GM23338 (cell line): ENCODE measurements at regions not wholly inside any gene's neighbourhood (a gene's known extent, or its start where the extent isn't known, plus 50 kb on each side); places are given as distances from the start of the nearest gene placed in this dataset.

Source experiments
- ATAC-seq: fragments of 200-7000 bp; cut with Tn5 transposase; 3 replicates; pipeline ENCODE4 v1.9.1; 2020
- DNase-seq: peaks from one replicate; pipeline ENCODE4 v3.0.0-alpha.2; 2015; ENCODE audit warnings: low spot score
- H2AFZ ChIP-seq: fragments of 200-600 bp; sonication (generic); 2 replicates; pipeline ENCODE4 v1.8.0; 2016; ENCODE audit warnings: antibody characterized with exemption, mild to moderate bottlenecking, moderate library complexity
- H3F3A ChIP-seq: fragments of 200-600 bp; sonication (generic); replicated peaks from 2 replicates; pipeline ENCODE4 v1.8.0; 2017; ENCODE audit warnings: antibody characterized with exemption, mixed run types, low read depth
- H3K27ac ChIP-seq: fragments of 200-600 bp; sonication (generic); 2 replicates; pipeline ENCODE4 v1.6.1; 2016; ENCODE audit warnings: low read depth
- H3K27me3 ChIP-seq: fragments of 200-600 bp; sonication (generic); 2 replicates; pipeline ENCODE4 v1.8.0; 2016; ENCODE audit warnings: mild to moderate bottlenecking, mixed run types, moderate library complexity; ENCODE audit not compliant: insufficient read depth
- H3K36me3 ChIP-seq: fragments of 200-600 bp; sonication (generic); 2 replicates; pipeline ENCODE4 v1.8.0; 2016; ENCODE audit warnings: mild to moderate bottlenecking; ENCODE audit not compliant: insufficient read depth
- H3K4me1 ChIP-seq: fragments of 200-600 bp; sonication (generic); 2 replicates; pipeline ENCODE4 v1.8.0; 2016; ENCODE audit warnings: mild to moderate bottlenecking, moderate library complexity; ENCODE audit not compliant: insufficient read depth
- H3K4me2 ChIP-seq: fragments of 200-600 bp; sonication (generic); 2 replicates; pipeline ENCODE4 v1.7.1; 2017; ENCODE audit warnings: mixed run types
- H3K4me3 ChIP-seq: fragments of 200-600 bp; sonication (generic); 2 replicates; pipeline ENCODE4 v1.6.1; 2016; ENCODE audit warnings: mixed run types
- H3K79me2 ChIP-seq: fragments of 200-600 bp; sonication (generic); replicated peaks from 2 replicates; pipeline ENCODE4 v1.8.0; 2017; ENCODE audit warnings: mild to moderate bottlenecking; ENCODE audit not compliant: insufficient read depth
- H3K9me2 ChIP-seq: fragments of 200-600 bp; sonication (generic); 2 replicates; pipeline ENCODE4 v1.8.0; 2017; ENCODE audit not compliant: insufficient read depth
- H4K20me1 ChIP-seq: fragments of 200-600 bp; sonication (generic); replicated peaks from 2 replicates; pipeline ENCODE4 v1.8.0; 2017; ENCODE audit warnings: mild to moderate bottlenecking; ENCODE audit not compliant: insufficient read depth
- H3K27ac Mint-ChIP-seq: 2 replicates; pipeline ENCODE4 v1.8.0; 2020; ENCODE audit warnings: inconsistent platforms, mild to moderate bottlenecking, moderate library complexity, mixed read lengths
- H3K27me3 Mint-ChIP-seq: 3 replicates; pipeline ENCODE4 v1.8.0; 2022; ENCODE audit warnings: low read depth, mild to moderate bottlenecking, moderate library complexity, mixed read lengths, inconsistent platforms; ENCODE audit not compliant: insufficient read depth, poor library complexity
- H3K36me3 Mint-ChIP-seq: 3 replicates; pipeline ENCODE4 v1.8.0; 2021; ENCODE audit warnings: low read depth, mild to moderate bottlenecking, inconsistent platforms, moderate library complexity, mixed read lengths
- H3K4me1 Mint-ChIP-seq: 3 replicates; pipeline ENCODE4 v1.8.0; 2020; ENCODE audit warnings: mild to moderate bottlenecking, inconsistent platforms, mixed read lengths
- H3K4me3 Mint-ChIP-seq: 3 replicates; pipeline ENCODE4 v1.8.0; 2021; ENCODE audit warnings: moderate library complexity, mild to moderate bottlenecking, inconsistent platforms, mixed read lengths
- H3K9me3 Mint-ChIP-seq: 3 replicates; pipeline ENCODE4 v1.8.0; 2020; ENCODE audit warnings: moderate library complexity, mild to moderate bottlenecking, inconsistent platforms, mixed read lengths
- CREB1 ChIP-seq: fragments of 250-450 bp; sonication (Bioruptor Pico); IDR thresholded peaks from 2 replicates; pipeline ENCODE4 v1.5.0; 2020; ENCODE audit warnings: low read depth, mild to moderate bottlenecking, moderate library complexity
- CTCF ChIP-seq, 2 experiments: fragments of 200-600 bp in 1 of 2; sonication (generic) in 1 of 2; conservative IDR thresholded peaks; 2 replicates each; pipeline versions ENCODE4 v1.5.1 to v1.6.1; 2016 to 2017; ENCODE audit warnings: antibody characterized with exemption in 2 of 2, low read depth in 2 of 2, mild to moderate bottlenecking in 2 of 2, moderate library complexity in 1 of 2
- ETS1 ChIP-seq: IDR thresholded peaks from 2 replicates; pipeline ENCODE4 v1.6.1; 2016; ENCODE audit warnings: antibody characterized with exemption
- EZH2 ChIP-seq: fragments of 200-600 bp; sonication (generic); IDR thresholded peaks from one replicate; pipeline ENCODE4 v1.8.0; 2017; ENCODE audit warnings: antibody characterized with exemption, mild to moderate bottlenecking, low read depth; ENCODE audit not compliant: unreplicated experiment
- EZH2phosphoT487 ChIP-seq: fragments of 200-600 bp; sonication (generic); IDR thresholded peaks from one replicate; pipeline ENCODE4 v1.8.1; 2018; ENCODE audit warnings: antibody characterized with exemption; ENCODE audit not compliant: unreplicated experiment
- JUNB ChIP-seq: IDR thresholded peaks from one replicate; pipeline ENCODE4 v1.6.1; 2016; ENCODE audit warnings: antibody characterized with exemption; ENCODE audit not compliant: unreplicated experiment
- NANOG ChIP-seq: IDR thresholded peaks from 2 replicates; pipeline ENCODE4 v1.6.1; 2016; ENCODE audit warnings: antibody characterized with exemption, borderline replicate concordance
- POLR2AphosphoS5 ChIP-seq: IDR thresholded peaks from 2 replicates; pipeline ENCODE4 v1.6.1; 2016; ENCODE audit warnings: antibody characterized with exemption, low read depth
- REST ChIP-seq: IDR thresholded peaks from one replicate; pipeline ENCODE4 v1.6.1; 2018; ENCODE audit warnings: antibody characterized with exemption; ENCODE audit not compliant: unreplicated experiment
- STAT1 ChIP-seq: IDR thresholded peaks from one replicate; pipeline ENCODE4 v1.6.1; 2016; ENCODE audit warnings: antibody characterized with exemption; ENCODE audit not compliant: unreplicated experiment
- ZNF114 ChIP-seq: fragments of 250-450 bp; sonication (Bioruptor Pico); IDR thresholded peaks from 2 replicates; pipeline ENCODE4 v1.5.0; 2020; ENCODE audit warnings: mild to moderate bottlenecking, moderate library complexity
- ZNF331 ChIP-seq: fragments of 250-450 bp; sonication (Bioruptor Pico); IDR thresholded peaks from 2 replicates; pipeline ENCODE4 v1.5.0; 2020; ENCODE audit warnings: low read depth, mild to moderate bottlenecking, moderate library complexity
- TF ChIP-seq, protein P1 (sequence below): fragments of 250-450 bp; sonication (Bioruptor Pico); IDR thresholded peaks from 2 replicates; pipeline ENCODE4 v1.5.0; 2020; ENCODE audit warnings: mild to moderate bottlenecking, moderate library complexity

DNA sequence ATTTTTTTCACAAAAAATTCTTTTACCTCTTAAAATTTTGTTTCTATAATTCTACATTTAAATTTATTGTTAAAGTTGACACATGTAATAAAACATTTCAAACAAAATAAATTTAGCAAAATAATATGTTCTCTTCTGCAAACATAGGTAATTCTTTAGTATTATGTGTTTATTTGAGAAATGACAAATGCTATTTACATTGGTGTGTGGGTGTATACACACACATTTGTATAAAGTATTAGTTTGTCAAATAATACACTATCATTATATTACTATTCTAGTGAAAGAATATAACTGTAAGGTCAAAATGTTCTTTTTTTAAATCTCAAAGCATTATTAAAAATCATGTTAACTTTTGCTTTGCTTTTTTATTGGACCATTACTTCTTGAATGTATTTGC lies 1370.6 kb downstream of the SI start:
- H3K27ac Mint-ChIP-seq = no peak overlapping the region
- Histone ChIP-seq H3K36me3 (no peaks in the 10 kb centered on the region), H3K4me3 (no peak overlapping the region), H3F3A (no peaks in the 10 kb centered on the region), H2AFZ (no peak overlapping the region), H3K27me3 (no peaks in the 10 kb centered on the region), H3K4me2 (no peak overlapping the region), H3K4me1 (no peaks in the 10 kb centered on the region), H4K20me1 (no peaks in the 10 kb centered on the region), H3K27ac (no peak overlapping the region), H3K9me2 (no peaks in the 10 kb centered on the region; the same call in 1 of the 2 replicates), H3K79me2 (no peaks in the 10 kb centered on the region)
- H3K9me3 Mint-ChIP-seq = no peaks in the 10 kb centered on the region
- ATAC-seq (no peak), DNase-seq (no peak)
- no peak overlapping the region for H3K4me3 Mint-ChIP-seq
- no peaks in the 10 kb centered on the region for H3K36me3 Mint-ChIP-seq
- H3K4me1 Mint-ChIP-seq = no peaks in the 10 kb centered on the region
- H3K27me3 Mint-ChIP-seq = no peaks in the 10 kb centered on the region
- TF ChIP-seq EZH2 = no peak
- no peak for TF ChIP-seq JUNB
- TF ChIP-seq ZNF331 (CRISPR knock-in tag) = no peak
- TF ChIP-seq CREB1 (CRISPR knock-in tag) = no peak
- TF ChIP-seq POLR2AphosphoS5 = no peak
- TF ChIP-seq, protein P1, sequence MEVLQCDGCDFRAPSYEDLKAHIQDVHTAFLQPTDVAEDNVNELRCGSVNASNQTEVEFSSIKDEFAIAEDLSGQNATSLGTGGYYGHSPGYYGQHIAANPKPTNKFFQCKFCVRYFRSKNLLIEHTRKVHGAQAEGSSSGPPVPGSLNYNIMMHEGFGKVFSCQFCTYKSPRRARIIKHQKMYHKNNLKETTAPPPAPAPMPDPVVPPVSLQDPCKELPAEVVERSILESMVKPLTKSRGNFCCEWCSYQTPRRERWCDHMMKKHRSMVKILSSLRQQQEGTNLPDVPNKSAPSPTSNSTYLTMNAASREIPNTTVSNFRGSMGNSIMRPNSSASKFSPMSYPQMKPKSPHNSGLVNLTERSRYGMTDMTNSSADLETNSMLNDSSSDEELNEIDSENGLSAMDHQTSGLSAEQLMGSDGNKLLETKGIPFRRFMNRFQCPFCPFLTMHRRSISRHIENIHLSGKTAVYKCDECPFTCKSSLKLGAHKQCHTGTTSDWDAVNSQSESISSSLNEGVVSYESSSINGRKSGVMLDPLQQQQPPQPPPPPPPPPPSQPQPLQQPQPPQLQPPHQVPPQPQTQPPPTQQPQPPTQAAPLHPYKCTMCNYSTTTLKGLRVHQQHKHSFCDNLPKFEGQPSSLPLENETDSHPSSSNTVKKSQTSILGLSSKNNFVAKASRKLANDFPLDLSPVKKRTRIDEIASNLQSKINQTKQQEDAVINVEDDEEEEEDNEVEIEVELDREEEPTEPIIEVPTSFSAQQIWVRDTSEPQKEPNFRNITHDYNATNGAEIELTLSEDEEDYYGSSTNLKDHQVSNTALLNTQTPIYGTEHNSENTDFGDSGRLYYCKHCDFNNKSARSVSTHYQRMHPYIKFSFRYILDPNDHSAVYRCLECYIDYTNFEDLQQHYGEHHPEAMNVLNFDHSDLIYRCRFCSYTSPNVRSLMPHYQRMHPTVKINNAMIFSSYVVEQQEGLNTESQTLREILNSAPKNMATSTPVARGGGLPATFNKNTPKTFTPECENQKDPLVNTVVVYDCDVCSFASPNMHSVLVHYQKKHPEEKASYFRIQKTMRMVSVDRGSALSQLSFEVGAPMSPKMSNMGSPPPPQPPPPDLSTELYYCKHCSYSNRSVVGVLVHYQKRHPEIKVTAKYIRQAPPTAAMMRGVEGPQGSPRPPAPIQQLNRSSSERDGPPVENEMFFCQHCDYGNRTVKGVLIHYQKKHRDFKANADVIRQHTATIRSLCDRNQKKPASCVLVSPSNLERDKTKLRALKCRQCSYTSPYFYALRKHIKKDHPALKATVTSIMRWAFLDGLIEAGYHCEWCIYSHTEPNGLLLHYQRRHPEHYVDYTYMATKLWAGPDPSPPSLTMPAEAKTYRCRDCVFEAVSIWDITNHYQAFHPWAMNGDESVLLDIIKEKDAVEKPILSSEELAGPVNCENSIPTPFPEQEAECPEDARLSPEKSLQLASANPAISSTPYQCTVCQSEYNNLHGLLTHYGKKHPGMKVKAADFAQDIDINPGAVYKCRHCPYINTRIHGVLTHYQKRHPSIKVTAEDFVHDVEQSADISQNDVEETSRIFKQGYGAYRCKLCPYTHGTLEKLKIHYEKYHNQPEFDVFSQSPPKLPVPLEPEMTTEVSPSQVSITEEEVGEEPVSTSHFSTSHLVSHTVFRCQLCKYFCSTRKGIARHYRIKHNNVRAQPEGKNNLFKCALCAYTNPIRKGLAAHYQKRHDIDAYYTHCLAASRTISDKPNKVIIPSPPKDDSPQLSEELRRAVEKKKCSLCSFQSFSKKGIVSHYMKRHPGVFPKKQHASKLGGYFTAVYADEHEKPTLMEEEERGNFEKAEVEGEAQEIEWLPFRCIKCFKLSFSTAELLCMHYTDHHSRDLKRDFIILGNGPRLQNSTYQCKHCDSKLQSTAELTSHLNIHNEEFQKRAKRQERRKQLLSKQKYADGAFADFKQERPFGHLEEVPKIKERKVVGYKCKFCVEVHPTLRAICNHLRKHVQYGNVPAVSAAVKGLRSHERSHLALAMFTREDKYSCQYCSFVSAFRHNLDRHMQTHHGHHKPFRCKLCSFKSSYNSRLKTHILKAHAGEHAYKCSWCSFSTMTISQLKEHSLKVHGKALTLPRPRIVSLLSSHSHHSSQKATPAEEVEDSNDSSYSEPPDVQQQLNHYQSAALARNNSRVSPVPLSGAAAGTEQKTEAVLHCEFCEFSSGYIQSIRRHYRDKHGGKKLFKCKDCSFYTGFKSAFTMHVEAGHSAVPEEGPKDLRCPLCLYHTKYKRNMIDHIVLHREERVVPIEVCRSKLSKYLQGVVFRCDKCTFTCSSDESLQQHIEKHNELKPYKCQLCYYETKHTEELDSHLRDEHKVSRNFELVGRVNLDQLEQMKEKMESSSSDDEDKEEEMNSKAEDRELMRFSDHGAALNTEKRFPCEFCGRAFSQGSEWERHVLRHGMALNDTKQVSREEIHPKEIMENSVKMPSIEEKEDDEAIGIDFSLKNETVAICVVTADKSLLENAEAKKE (CRISPR knock-in tag) = no peak
- no peak for TF ChIP-seq EZH2phosphoT487
- TF ChIP-seq ZNF114 (CRISPR knock-in tag) = no peak
- TF ChIP-seq CTCF (conservative IDR thresholded peaks at IDR 0.05; ENCODE audit: low read depth in 2 of 2) = no peak
- TF ChIP-seq NANOG = no peak
- no peak for TF ChIP-seq STAT1
- TF ChIP-seq ETS1 = no peak
- no peak for TF ChIP-seq REST
